Epithelial cell of esophagus (primary cell): ENCODE measurements at regions not wholly inside any gene's neighbourhood (a gene's known extent, or its start where the extent isn't known, plus 50 kb on each side); places are given as distances from the start of the nearest gene placed in this dataset.

ENCODE experiments used
- DNase-seq: peaks from one replicate; pipeline ENCODE4 v3.0.0; 2010; ENCODE audit warnings: low read depth
- H3K4me3 ChIP-seq: 2 replicates; pipeline ENCODE4 v1.5.1; 2011; ENCODE audit warnings: mild to moderate bottlenecking, low read length, control low read depth
- TF ChIP-seq, protein P1 (sequence below): IDR thresholded peaks from 2 replicates; pipeline ENCODE4 v1.5.1; 2011; ENCODE audit warnings: low read depth, mild to moderate bottlenecking, low read length, control low read depth, inconsistent platforms; ENCODE audit not compliant: insufficient read depth; ENCODE audit errors: missing control alignments

GRCh38 chr13:111974341-111974640, 92.7 kb upstream of the SOX1 start:
- TF ChIP-seq, protein P1, sequence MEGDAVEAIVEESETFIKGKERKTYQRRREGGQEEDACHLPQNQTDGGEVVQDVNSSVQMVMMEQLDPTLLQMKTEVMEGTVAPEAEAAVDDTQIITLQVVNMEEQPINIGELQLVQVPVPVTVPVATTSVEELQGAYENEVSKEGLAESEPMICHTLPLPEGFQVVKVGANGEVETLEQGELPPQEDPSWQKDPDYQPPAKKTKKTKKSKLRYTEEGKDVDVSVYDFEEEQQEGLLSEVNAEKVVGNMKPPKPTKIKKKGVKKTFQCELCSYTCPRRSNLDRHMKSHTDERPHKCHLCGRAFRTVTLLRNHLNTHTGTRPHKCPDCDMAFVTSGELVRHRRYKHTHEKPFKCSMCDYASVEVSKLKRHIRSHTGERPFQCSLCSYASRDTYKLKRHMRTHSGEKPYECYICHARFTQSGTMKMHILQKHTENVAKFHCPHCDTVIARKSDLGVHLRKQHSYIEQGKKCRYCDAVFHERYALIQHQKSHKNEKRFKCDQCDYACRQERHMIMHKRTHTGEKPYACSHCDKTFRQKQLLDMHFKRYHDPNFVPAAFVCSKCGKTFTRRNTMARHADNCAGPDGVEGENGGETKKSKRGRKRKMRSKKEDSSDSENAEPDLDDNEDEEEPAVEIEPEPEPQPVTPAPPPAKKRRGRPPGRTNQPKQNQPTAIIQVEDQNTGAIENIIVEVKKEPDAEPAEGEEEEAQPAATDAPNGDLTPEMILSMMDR, result no peak
- H3K4me3 ChIP-seq, result no peak overlapping the region
- no peak for DNase-seq

- TF ChIP-seq, protein P1, result no peak
- DNase-seq, result no peak
- H3K4me3 ChIP-seq, result no peak overlapping the region
Measured at GRCh38 chr13:111975539-111976473, 91.1 kb upstream of the SOX1 start.

GRCh38 chr13:111976474-111977178, 90.3 kb upstream of the SOX1 start:
- TF ChIP-seq, protein P1, result no peak
- no peak overlapping the region for H3K4me3 ChIP-seq
- no peak for DNase-seq

DNA sequence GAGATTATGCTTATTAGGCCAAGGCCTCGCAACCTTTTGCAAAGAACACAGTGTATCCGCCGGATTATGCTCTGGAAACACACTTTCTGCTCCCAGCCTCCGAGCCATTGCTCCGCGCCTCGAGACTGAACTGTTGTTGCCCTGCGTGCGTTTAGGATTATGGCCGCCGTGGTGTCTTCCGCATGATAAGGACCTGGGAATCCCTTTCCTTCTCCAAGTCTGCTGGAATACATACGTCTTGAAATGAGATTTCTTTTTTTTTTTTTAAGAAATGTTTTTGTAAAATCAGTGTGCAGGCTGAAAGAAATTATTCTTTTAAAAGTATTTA, 89.8 kb upstream of the SOX1 start:
- DNase-seq, result no peak
- no peak overlapping the region for H3K4me3 ChIP-seq
- TF ChIP-seq, protein P1, result no peak

GRCh38 chr13:111978546-111978945, 88.4 kb upstream of the SOX1 start:
- TF ChIP-seq, protein P1, result no peak
- DNase-seq, result no peak
- H3K4me3 ChIP-seq, result no peak overlapping the region

DNA sequence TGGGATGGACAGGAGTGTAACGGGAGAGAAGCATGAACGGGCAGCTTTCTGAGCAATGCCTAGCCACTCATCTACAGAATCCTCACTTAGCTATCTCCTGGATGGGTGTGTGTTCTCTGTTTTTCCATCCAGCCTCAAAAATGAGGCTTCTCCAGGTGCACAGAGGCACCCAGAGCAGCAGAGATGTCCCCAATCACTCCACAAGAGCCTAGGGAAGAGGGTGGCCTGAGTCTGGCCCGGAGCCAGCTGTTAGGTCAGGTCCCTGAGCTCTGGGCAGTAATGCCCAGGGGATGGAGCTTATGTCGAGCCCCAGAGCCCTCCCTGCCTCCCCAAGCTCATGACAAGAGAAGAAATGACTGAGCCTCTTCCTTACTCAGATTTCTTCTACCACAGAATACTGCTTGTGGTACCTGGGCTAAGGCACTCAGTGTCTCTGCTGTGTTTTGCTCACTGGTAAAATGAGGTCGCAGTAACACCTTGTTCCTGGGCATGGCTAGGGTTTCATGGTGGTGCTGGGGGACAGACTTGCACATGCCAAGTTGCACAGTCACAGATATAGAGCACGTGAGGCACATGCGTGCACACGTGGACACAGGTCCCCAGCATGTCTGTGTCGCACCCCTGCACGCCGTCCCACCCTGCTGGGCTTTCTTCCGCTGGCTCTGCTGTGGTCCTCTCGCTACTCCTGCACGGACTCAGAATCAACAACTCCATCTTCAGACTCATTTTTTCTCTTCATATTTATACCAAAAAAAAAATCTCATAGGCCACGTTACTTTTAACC, 86.6 kb upstream of the SOX1 start:
- TF ChIP-seq, protein P1, result no peak
- H3K4me3 ChIP-seq, result no peak overlapping the region
- DNase-seq, result no peak
